NT2/D1 (cell line): ENCODE measurements at regions not wholly inside any gene's neighbourhood (a gene's known extent, or its start where the extent isn't known, plus 50 kb on each side); places are given as distances from the start of the nearest gene placed in this dataset.

Experiments
- SUZ12 ChIP-seq: IDR thresholded peaks from 2 replicates; pipeline ENCODE4 v1.6.1; 2011; ENCODE audit not compliant: insufficient read length, insufficient read depth; ENCODE audit errors: extremely low read depth
- YY1 ChIP-seq: IDR thresholded peaks from 2 replicates; pipeline ENCODE4 v1.6.1; 2011; ENCODE audit not compliant: insufficient read length, insufficient read depth
- ZNF274 ChIP-seq: IDR thresholded peaks from 2 replicates; pipeline ENCODE4 v1.6.1; 2011; ENCODE audit warnings: mild to moderate bottlenecking, low read depth, low read length

DNA sequence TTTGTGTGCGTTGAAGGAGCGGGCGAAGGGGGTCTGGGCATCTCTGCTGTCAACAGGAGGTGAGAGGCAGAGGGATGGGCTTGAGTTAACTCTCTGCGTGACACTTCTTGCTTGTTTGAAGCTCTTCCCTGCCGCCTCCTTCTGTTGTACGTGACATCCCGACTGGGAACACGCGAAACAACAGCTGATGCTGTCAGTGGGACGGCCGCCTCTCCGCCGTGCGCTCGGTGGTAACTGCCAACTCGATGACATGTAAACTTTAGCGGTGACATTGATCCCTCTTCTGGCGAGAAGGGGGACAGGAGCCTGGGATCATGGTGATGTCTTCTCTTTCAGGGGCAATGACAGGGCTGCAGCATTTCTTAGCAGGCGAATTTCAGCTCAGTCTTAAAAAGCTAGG, 394.5 kb downstream of the TYW1 start:
- no peak for TF ChIP-seq YY1
- no peak for TF ChIP-seq SUZ12
- no peak for TF ChIP-seq ZNF274
